Neural cell (in vitro differentiated cells): ENCODE measurements at regions not wholly inside any gene's neighbourhood (a gene's known extent, or its start where the extent isn't known, plus 50 kb on each side); places are given as distances from the start of the nearest gene placed in this dataset.

Source experiments
- H2AFZ ChIP-seq: fragments of 200-600, 300-800 bp; sonication (generic), shearing (Covaris generic); 2 replicates; pipeline ENCODE4 v1.6.0; 2014; ENCODE audit warnings: low read depth, mild to moderate bottlenecking, antibody characterized with exemption, low read length, moderate library complexity
- H3F3A ChIP-seq: fragments of 200-600 bp; shearing (Covaris generic); 2 replicates; pipeline ENCODE4 v1.6.1; 2016; ENCODE audit warnings: mild to moderate bottlenecking, moderate library complexity, mixed read lengths, antibody characterized with exemption, low read length; ENCODE audit not compliant: insufficient read depth, poor library complexity, severe bottlenecking
- H3K27ac ChIP-seq: fragments of 200-600, 300-800 bp; sonication (generic), shearing (Covaris generic); 2 replicates; pipeline ENCODE4 v1.5.1; 2014; ENCODE audit warnings: mild to moderate bottlenecking, low read length, moderate library complexity
- H3K27me3 ChIP-seq: fragments of 300-800, 200-600 bp; sonication (generic), shearing (Covaris generic); 2 replicates; pipeline ENCODE4 v1.6.0; 2014; ENCODE audit warnings: mild to moderate bottlenecking, low read depth, low read length, moderate library complexity; ENCODE audit not compliant: insufficient read depth
- H3K36me3 ChIP-seq: fragments of 300-800, 200-600 bp; sonication (generic), shearing (Covaris generic); 2 replicates; pipeline ENCODE4 v1.5.1; 2014; ENCODE audit warnings: mild to moderate bottlenecking, antibody characterized with exemption, low read length, moderate library complexity; ENCODE audit not compliant: insufficient read depth
- H3K4me2 ChIP-seq: fragments of 300-800, 200-600 bp; sonication (generic), shearing (Covaris generic); 2 replicates; pipeline ENCODE4 v1.6.0; 2014; ENCODE audit warnings: mild to moderate bottlenecking, low read length
- H3K4me3 ChIP-seq: fragments of 300-800, 200-600 bp; sonication (generic), shearing (Covaris generic); 2 replicates; pipeline ENCODE4 v1.5.1; 2014; ENCODE audit warnings: mild to moderate bottlenecking, low read length, moderate library complexity
- H3K79me2 ChIP-seq: fragments of 200-600 bp; shearing (Covaris generic); replicated peaks from 2 replicates; pipeline ENCODE4 v1.6.0; 2014; ENCODE audit warnings: mild to moderate bottlenecking, low read length, moderate library complexity; ENCODE audit not compliant: insufficient read depth
- H3K9ac ChIP-seq: fragments of 300-800, 200-600 bp; sonication (generic), shearing (Covaris generic); 2 replicates; pipeline ENCODE4 v1.6.1; 2016; ENCODE audit warnings: mild to moderate bottlenecking, low read length, mixed read lengths
- H3K9me2 ChIP-seq: fragments of 200-600 bp; shearing (Covaris generic); 2 replicates; pipeline ENCODE4 v1.6.1; 2016; ENCODE audit warnings: mild to moderate bottlenecking, low read length, mixed read lengths; ENCODE audit not compliant: insufficient read depth
- H3K9me3 ChIP-seq: fragments of 200-600, 300-800 bp; sonication (generic), shearing (Covaris generic); 2 replicates; pipeline ENCODE4 v1.6.1; 2016; ENCODE audit warnings: mild to moderate bottlenecking, mixed run types, low read length, moderate library complexity, mixed read lengths
- H4K20me1 ChIP-seq: fragments of 200-600 bp; shearing (Covaris generic); 2 replicates; pipeline ENCODE4 v1.6.1; 2016; ENCODE audit warnings: mild to moderate bottlenecking, mixed run types; ENCODE audit not compliant: insufficient read depth
- CTCF ChIP-seq: fragments of 450-650 bp; IDR thresholded peaks from 2 replicates; pipeline ENCODE4 v1.5.1; 2014; ENCODE audit warnings: antibody characterized with exemption, mild to moderate bottlenecking, moderate library complexity; ENCODE audit not compliant: poor library complexity, severe bottlenecking
- EP300 ChIP-seq: fragments of 450-650 bp; conservative IDR thresholded peaks from 2 replicates; pipeline ENCODE4 v1.6.1; 2014; ENCODE audit warnings: antibody characterized with exemption, mild to moderate bottlenecking, moderate library complexity; ENCODE audit not compliant: poor library complexity, severe bottlenecking
- EZH2 ChIP-seq: fragments of 200-600, 300-800 bp; shearing (Covaris generic), sonication (generic); IDR thresholded peaks from 2 replicates; pipeline ENCODE4 v1.6.1; 2014; ENCODE audit warnings: antibody characterized with exemption, low read length, borderline replicate concordance, mild to moderate bottlenecking; ENCODE audit not compliant: insufficient read depth, poor library complexity, severe bottlenecking
- MXI1 ChIP-seq: fragments of 450-650 bp; conservative IDR thresholded peaks from 2 replicates; pipeline ENCODE4 v1.6.1; 2014; ENCODE audit warnings: antibody characterized with exemption, mild to moderate bottlenecking; ENCODE audit not compliant: poor library complexity, severe bottlenecking
- POLR2AphosphoS5 ChIP-seq: IDR thresholded peaks from 2 replicates; pipeline ENCODE4 v1.6.1; 2012
- RAD21 ChIP-seq: fragments of 450-650 bp; conservative IDR thresholded peaks from 2 replicates; pipeline ENCODE4 v1.6.1; 2014; ENCODE audit warnings: antibody characterized with exemption, mild to moderate bottlenecking, moderate library complexity
- SMC3 ChIP-seq: fragments of 450-650 bp; conservative IDR thresholded peaks from 2 replicates; pipeline ENCODE4 v1.6.1; 2014; ENCODE audit warnings: antibody characterized with exemption, mild to moderate bottlenecking, moderate library complexity; ENCODE audit not compliant: poor library complexity
- TAF1 ChIP-seq: IDR thresholded peaks from 2 replicates; pipeline ENCODE4 v1.6.1; 2012; ENCODE audit warnings: low read depth
- TF ChIP-seq, protein P1 (sequence below): IDR thresholded peaks from 2 replicates; pipeline ENCODE4 v1.6.1; 2012; ENCODE audit warnings: borderline replicate concordance

- Histone ChIP-seq H2AFZ (no peak overlapping the region), H3K9me3 (no peaks in the 10 kb centered on the region), H3K27me3 (no peaks in the 10 kb centered on the region), H3F3A (no peaks in the 10 kb centered on the region), H4K20me1 (no peaks in the 10 kb centered on the region), H3K27ac (no peak overlapping the region), H3K9me2 (no peaks in the 10 kb centered on the region), H3K9ac (no peak overlapping the region), H3K36me3 (no peaks in the 10 kb centered on the region), H3K4me2 (no peak overlapping the region), H3K79me2 (no peaks in the 10 kb centered on the region), H3K4me3 (no peak overlapping the region)
- TF ChIP-seq TAF1 (no peak), POLR2AphosphoS5 (no peak), EZH2 (no peak), RAD21 (no peak), EP300 (no peak), SMC3 (no peak)
- TF ChIP-seq, protein P1, sequence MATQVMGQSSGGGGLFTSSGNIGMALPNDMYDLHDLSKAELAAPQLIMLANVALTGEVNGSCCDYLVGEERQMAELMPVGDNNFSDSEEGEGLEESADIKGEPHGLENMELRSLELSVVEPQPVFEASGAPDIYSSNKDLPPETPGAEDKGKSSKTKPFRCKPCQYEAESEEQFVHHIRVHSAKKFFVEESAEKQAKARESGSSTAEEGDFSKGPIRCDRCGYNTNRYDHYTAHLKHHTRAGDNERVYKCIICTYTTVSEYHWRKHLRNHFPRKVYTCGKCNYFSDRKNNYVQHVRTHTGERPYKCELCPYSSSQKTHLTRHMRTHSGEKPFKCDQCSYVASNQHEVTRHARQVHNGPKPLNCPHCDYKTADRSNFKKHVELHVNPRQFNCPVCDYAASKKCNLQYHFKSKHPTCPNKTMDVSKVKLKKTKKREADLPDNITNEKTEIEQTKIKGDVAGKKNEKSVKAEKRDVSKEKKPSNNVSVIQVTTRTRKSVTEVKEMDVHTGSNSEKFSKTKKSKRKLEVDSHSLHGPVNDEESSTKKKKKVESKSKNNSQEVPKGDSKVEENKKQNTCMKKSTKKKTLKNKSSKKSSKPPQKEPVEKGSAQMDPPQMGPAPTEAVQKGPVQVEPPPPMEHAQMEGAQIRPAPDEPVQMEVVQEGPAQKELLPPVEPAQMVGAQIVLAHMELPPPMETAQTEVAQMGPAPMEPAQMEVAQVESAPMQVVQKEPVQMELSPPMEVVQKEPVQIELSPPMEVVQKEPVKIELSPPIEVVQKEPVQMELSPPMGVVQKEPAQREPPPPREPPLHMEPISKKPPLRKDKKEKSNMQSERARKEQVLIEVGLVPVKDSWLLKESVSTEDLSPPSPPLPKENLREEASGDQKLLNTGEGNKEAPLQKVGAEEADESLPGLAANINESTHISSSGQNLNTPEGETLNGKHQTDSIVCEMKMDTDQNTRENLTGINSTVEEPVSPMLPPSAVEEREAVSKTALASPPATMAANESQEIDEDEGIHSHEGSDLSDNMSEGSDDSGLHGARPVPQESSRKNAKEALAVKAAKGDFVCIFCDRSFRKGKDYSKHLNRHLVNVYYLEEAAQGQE = no peak
These were observed 336.1 kb upstream of the C11orf87 start for GRCh38 chr11:109085708-109086373.

DNA sequence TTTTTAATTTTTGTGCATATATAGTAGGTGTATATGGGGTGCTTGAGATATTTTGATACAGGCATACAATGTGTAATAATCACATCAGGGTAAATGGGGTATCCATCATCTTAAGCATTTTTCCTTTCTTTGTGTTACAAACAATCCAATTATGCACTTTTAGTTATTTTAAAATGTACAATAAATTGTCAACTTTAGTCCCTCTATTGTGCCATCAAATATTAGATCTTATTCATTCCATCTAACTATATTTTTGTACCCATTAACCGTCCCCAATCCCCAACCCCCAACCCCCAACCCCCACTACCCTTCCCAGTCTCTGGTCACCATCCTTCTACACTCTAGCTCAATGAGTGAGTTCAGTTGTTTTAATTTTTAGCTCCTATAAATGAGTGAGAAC, 335.1 kb upstream of the C11orf87 start:
- Histone ChIP-seq H3K9me3 (no peaks in the 10 kb centered on the region), H3K36me3 (no peaks in the 10 kb centered on the region), H3K4me3 (no peak overlapping the region), H3F3A (no peaks in the 10 kb centered on the region), H3K4me2 (no peak overlapping the region), H3K9me2 (no peaks in the 10 kb centered on the region), H3K27ac (no peak overlapping the region), H2AFZ (no peak overlapping the region), H4K20me1 (no peaks in the 10 kb centered on the region), H3K9ac (no peak overlapping the region), H3K27me3 (no peaks in the 10 kb centered on the region), H3K79me2 (no peaks in the 10 kb centered on the region)
- TF ChIP-seq TAF1 (no peak), EP300 (no peak), EZH2 (no peak), CTCF (no peak), MXI1 (no peak), SMC3 (no peak), RAD21 (no peak), POLR2AphosphoS5 (no peak)
- TF ChIP-seq, protein P1 = no peak
